Body of pancreas (tissue), 4 donors: ENCODE measurements at regions not wholly inside any gene's neighbourhood (a gene's known extent, or its start where the extent isn't known, plus 50 kb on each side); places are given as distances from the start of the nearest gene placed in this dataset.

ENCODE experiments used
- ATAC-seq: fragments of 150-250 bp; one replicate; pipeline ENCODE4 v1.9.1; 2016
- DNase-seq, 4 donors: peaks; one replicate each; pipeline ENCODE4 v3.0.0-alpha.2; 2019
- H3K27ac ChIP-seq, 4 donors: fragments of 200-600 bp; sonication (generic); 1 replicate in 3 of 4; 2 replicates in 1 of 4; pipeline versions ENCODE4 v1.5.1 to v1.6.1; 2016 to 2019; ENCODE audit warnings: mild to moderate bottlenecking in 1 of 4, mixed read lengths in 1 of 4, moderate library complexity in 1 of 4
- H3K27me3 ChIP-seq, 2 donors: fragments of 200-600 bp; sonication (generic); one replicate each; pipeline ENCODE4 v1.6.0; 2016; ENCODE audit warnings: mild to moderate bottlenecking in 1 of 2
- H3K36me3 ChIP-seq, 2 donors: fragments of 200-600 bp; sonication (generic); replicated peaks in 1 of 2; 2 replicates each; pipeline ENCODE4 v1.5.1; 2016; ENCODE audit warnings: low read depth in 2 of 2; ENCODE audit not compliant: insufficient read depth in 1 of 2
- H3K4me1 ChIP-seq: fragments of 200-600 bp; sonication (generic); one replicate; pipeline ENCODE4 v1.6.0; 2016
- H3K4me3 ChIP-seq, 2 donors: fragments of 200-600 bp; sonication (generic); 1 replicate in 1 of 2; 2 replicates in 1 of 2; pipeline ENCODE4 v1.5.1; 2016 to 2019
- H3K9me3 ChIP-seq, 3 donors: fragments of 200-600 bp; sonication (generic); 1 replicate in 2 of 3; 2 replicates in 1 of 3; pipeline ENCODE4 v1.5.1; 2016
- CTCF ChIP-seq, 7 experiments: fragments of 450-650 bp in 4 of 7; fragments of 200-600 bp in 3 of 7; sonication (generic) in 3 of 7; IDR thresholded peaks; one replicate each; pipeline ENCODE4 v1.5.1; 2016 to 2019; ENCODE audit warnings: antibody characterized with exemption in 7 of 7
- POLR2A ChIP-seq, 3 donors: fragments of 450-650 bp; IDR thresholded peaks; one replicate each; pipeline ENCODE4 v1.6.1; 2016; ENCODE audit warnings: antibody characterized with exemption in 3 of 3, mild to moderate bottlenecking in 2 of 3
- WGBS, 2 donors: methylation state at CpG; one replicate each; pipeline ENCODE4 v1.1.5; 2017; 5-methylcytosine and 5-hydroxymethylcytosine counted together
- intact Hi-C: fragments of 100-400 bp; cut with DNase I; formaldehyde crosslinking; loops from one replicate; pipeline ENCODE4 v1.15.1; 2023

DNA sequence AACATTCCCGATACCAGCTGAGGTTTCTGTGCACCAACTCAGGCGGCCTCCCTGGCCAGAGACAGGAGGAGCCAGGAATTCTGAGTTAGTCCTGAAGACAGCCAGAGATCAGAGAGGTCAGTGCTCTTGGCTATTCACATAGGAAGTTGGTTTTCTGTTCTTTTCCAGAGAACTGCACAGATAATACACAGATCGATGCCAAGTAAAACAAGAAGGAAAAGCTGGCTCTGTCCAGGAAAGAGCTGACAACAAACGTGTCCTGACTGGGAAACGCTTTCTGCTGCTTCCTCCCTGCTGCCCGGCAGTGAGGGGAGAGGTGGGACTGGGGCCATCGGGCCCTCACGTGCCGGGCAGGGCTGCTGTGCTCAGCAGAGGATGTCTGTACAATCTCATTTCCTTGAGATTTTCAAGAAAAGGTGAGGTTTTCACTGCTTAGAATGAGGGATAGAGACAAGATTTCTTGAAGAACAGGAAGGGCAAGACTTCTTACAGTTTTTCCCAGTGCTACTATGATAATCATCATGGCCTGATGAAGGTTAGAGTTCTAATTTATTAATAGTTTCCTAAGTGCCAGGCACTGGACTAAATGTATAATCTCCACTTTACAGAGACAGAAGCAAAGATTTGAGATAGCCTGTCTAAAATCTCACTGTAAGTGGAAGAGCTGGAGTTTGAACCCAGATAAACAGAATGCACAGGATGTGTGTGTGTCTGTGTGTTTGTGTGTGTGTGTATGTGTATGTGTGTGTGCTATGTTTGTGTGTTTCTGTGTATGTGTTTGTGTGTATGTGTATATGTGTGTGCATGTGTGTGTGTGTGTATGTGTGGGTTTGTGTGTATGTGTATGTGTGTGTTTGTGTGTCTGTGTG lies 211.0 kb upstream of the RAB4A start:
- H3K27me3 ChIP-seq = no peaks in the 10 kb centered on the region
- intact Hi-C loops = no loop called here
- 15 to 21% methylated on average over 9 of the region's 9 CpGs for WGBS, 2 donors
- TF ChIP-seq CTCF (IDR thresholded peaks at IDR 0.05) (no peak), POLR2A (IDR thresholded peaks at IDR 0.05) (no peak)
- H3K4me1 ChIP-seq = peaks cover 36% of the 10 kb centered on the region
- DNase-seq (peak in 2 of 4 donors; percentile 29 to 32), ATAC-seq (peak; percentile 66)
- peak overlapping the region in 3 of 4 donors; percentile 3 to 29 (median 4) for H3K27ac ChIP-seq
- H3K9me3 ChIP-seq = no peaks in the 10 kb centered on the region
- H3K36me3 ChIP-seq = no peaks in the 10 kb centered on the region
- H3K4me3 ChIP-seq = no peak overlapping the region

DNA sequence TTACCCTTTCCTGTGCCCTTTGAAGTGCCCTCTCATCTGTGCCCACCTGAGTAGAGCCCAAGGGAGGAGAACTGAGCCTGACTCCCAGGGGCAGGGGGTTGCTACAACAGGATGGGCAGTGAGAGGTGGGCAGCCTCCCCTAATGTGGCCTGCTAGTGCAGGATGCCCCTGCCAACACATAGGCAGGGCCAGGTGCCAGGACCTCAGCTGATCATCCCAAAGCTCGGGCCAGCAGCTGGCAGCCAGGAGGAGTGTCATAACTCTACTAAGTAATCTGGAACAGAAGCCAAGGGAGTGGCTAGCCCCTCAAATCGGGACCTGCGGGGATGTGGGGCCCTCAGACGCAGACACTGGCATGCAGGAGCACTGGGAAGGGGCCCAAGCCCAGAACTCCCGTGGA lies 208.8 kb upstream of the RAB4A start:
- Histone ChIP-seq H3K9me3 (no peaks in the 10 kb centered on the region), H3K27ac (no peak overlapping the region), H3K36me3 (no peaks in the 10 kb centered on the region), H3K4me3 (no peak overlapping the region), H3K27me3 (no peaks in the 10 kb centered on the region), H3K4me1 (peaks cover 36% of the 10 kb centered on the region)
- TF ChIP-seq CTCF (IDR thresholded peaks at IDR 0.05) (no peak), POLR2A (IDR thresholded peaks at IDR 0.05) (no peak)
- intact Hi-C loops = no loop called here
- 58 to 72% methylated on average over 5 of the region's 5 CpGs for WGBS, 2 donors
- ATAC-seq (no peak), DNase-seq (no peak)

- no peak overlapping the region for H3K27ac ChIP-seq
- no peak for TF ChIP-seq POLR2A (IDR thresholded peaks at IDR 0.05)
- TF ChIP-seq CTCF (IDR thresholded peaks at IDR 0.05) = no peak
- intact Hi-C loops = no loop called here
- DNase-seq (no peak), ATAC-seq (no peak)
- H3K36me3 ChIP-seq = no peaks in the 10 kb centered on the region
- H3K9me3 ChIP-seq = no peaks in the 10 kb centered on the region
- no peak overlapping the region for H3K4me3 ChIP-seq
- H3K4me1 ChIP-seq = peaks cover 31% of the 10 kb centered on the region
- WGBS, 2 donors = 55 to 63% methylated on average over 5 of the region's 5 CpGs
- H3K27me3 ChIP-seq = no peaks in the 10 kb centered on the region
These were observed 207.6 kb upstream of the RAB4A start for GRCh38 chr1:229063154-229063773.

DNA sequence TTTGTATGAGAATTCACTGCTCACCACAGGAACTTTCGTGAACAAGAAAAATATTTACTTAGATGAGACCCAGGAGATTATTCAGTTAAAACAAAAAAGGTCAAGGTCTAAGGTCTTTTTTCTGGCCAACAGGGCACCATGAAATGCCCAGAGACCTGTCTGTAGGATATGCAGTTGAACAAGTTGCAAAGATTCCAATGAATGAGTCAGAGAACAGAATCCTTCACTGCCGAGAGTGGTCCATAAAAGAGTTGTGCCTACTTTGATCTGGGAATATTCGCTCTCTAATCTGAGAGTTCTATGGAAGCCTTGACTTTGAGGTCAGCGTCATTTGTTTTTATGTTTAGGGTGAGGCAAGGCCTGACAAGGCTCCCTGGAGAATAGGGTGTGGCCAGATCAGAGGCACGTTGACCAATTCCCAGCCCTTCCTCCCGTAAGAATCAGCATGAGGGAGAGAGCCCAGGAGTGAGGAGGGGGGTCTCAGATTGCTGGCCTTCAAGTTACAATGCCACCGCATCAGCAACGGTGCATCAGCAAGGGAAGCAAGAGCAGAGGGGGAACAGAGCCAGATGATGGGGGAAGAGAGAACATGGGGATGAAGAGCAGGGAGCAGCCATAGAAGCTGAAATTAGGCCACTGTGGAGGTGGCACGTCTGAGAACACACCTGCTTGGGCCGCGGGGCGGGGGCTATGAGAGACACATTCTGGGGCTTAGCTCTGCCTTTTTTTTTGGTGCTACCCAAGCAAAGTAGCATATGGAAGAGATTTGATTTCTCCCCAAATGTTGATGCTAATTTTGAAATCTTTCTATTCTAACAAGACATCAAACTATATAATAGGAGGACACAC lies 206.4 kb upstream of the RAB4A start:
- Histone ChIP-seq H3K4me3 (no peak overlapping the region), H3K4me1 (peaks cover 18% of the 10 kb centered on the region), H3K36me3 (no peaks in the 10 kb centered on the region), H3K27me3 (no peaks in the 10 kb centered on the region), H3K27ac (no peak overlapping the region), H3K9me3 (no peaks in the 10 kb centered on the region)
- DNase-seq = no peak
- TF ChIP-seq CTCF (IDR thresholded peaks at IDR 0.05) (no peak), POLR2A (IDR thresholded peaks at IDR 0.05) (no peak)
- 74 to 81% methylated on average over 11 to 12 of the region's 12 CpGs for WGBS, 2 donors
- ATAC-seq = no peak
- intact Hi-C loops = no loop called here
